ENCODE measurements at regions not wholly inside any gene's neighbourhood (a gene's known extent, or its start where the extent isn't known, plus 50 kb on each side); places are given as distances from the start of the nearest gene placed in this dataset.

GRCh38 chr2:147394179-147394790 lies 450.5 kb upstream of the ACVR2A start:
- DNase-seq, result no peak

- no peak for DNase-seq
Measured at GRCh38 chr2:147392180-147392579, 452.6 kb upstream of the ACVR2A start.

GRCh38 chr2:147390475-147390874 lies 454.4 kb upstream of the ACVR2A start:
- no peak for DNase-seq

- DNase-seq, result no peak
Measured at GRCh38 chr2:147389218-147389617, 455.6 kb upstream of the ACVR2A start.

- no peak for DNase-seq
Measured at GRCh38 chr2:147388217-147388616, 456.6 kb upstream of the ACVR2A start.

- DNase-seq, result no peak
Measured at GRCh38 chr2:147386284-147386683, 458.5 kb upstream of the ACVR2A start.

- no peak for DNase-seq
Measured at GRCh38 chr2:147385600-147385999, 459.2 kb upstream of the ACVR2A start.

GRCh38 chr2:147384659-147385058 lies 460.2 kb upstream of the ACVR2A start:
- DNase-seq, result no peak

GRCh38 chr2:147382322-147382948 lies 462.4 kb upstream of the ACVR2A start:
- no peak for DNase-seq

- DNase-seq, result no peak
Measured at GRCh38 chr2:147378403-147378802, 466.4 kb upstream of the ACVR2A start.

- no peak for DNase-seq
Measured at GRCh38 chr2:147375073-147375472, 469.8 kb upstream of the ACVR2A start.

GRCh38 chr2:147374423-147374811 lies 470.4 kb upstream of the ACVR2A start:
- DNase-seq, result no peak

GRCh38 chr2:147373800-147374422 lies 470.9 kb upstream of the ACVR2A start:
- no peak for DNase-seq

GRCh38 chr2:147368306-147368705 lies 476.5 kb upstream of the ACVR2A start:
- no peak for DNase-seq

GRCh38 chr2:147366279-147366678 lies 478.6 kb upstream of the ACVR2A start:
- no peak for DNase-seq

- no peak for DNase-seq
Measured at GRCh38 chr2:147365622-147366021, 479.2 kb upstream of the ACVR2A start.

GRCh38 chr2:147364597-147364996 lies 480.2 kb upstream of the ACVR2A start:
- DNase-seq, result no peak

- no peak for DNase-seq
Measured at GRCh38 chr2:147363181-147363580, 481.6 kb upstream of the ACVR2A start.

GRCh38 chr2:147358375-147358774 lies 486.5 kb upstream of the ACVR2A start:
- DNase-seq, result no peak

- no peak for DNase-seq
Measured at GRCh38 chr2:147356157-147356556, 488.7 kb upstream of the ACVR2A start.

GRCh38 chr2:147355706-147356105 lies 489.1 kb upstream of the ACVR2A start:
- no peak for DNase-seq

- no peak for DNase-seq
Measured at GRCh38 chr2:147353072-147353381, 491.8 kb upstream of the ACVR2A start.

- peak; percentile 5 for DNase-seq
Measured at GRCh38 chr2:147352264-147353071, 492.4 kb upstream of the ACVR2A start.

GRCh38 chr2:147351784-147352183 lies 493.0 kb upstream of the ACVR2A start:
- DNase-seq, result no peak

Measured in hematopoietic multipotent progenitor cell treated with erythropoietin and hydrocortisone succinate and interleukin-3 and kit ligand, for 4 days (in vitro differentiated cells).